ENCODE measurements at regions not wholly inside any gene's neighbourhood (a gene's known extent, or its start where the extent isn't known, plus 50 kb on each side); places are given as distances from the start of the nearest gene placed in this dataset.
"Not testable (repeated sequence)": the region's sequence is repeated elsewhere in the genome, so short reads cannot be mapped to it uniquely, and the experiment has no call there.

DNA sequence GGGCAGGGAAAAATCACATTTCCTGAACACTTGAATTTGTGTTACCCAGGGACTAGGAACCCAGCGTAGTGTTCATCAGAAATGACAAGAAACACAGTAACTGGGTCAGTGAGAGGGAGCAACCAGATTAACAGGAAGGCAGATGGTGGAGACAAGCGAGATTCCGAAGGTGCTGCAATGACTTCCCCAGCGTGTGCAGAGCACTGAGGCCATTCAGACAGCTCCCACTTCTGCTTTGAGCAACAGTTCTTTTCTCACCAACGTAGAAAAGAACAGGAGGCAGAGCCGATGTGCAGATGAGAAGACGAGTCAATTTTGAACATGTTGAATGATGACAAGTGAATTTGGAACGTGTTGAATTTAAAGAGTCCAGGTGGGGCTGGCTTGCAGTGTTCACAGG lies 63.1 kb upstream of the IFNGR1 start:
- intact Hi-C loops (cut with DNase I): no loop called here
- WGBS, 2 donors: 86 to 89% methylated on average over 8 of the region's 8 CpGs
- DNase-seq: no peak
- H3K27ac ChIP-seq (ENCODE audit: low read depth in 1 of 2, low read length in 2 of 2): no peak overlapping the region
- no peak for ATAC-seq (ENCODE audit: low FRiP score)
- H3K4me3 ChIP-seq (ENCODE audit: low read length in 2 of 2): no peak overlapping the region
- no peaks in the 10 kb centered on the region for H3K27me3 ChIP-seq (ENCODE audit: control insufficient read depth in 1 of 2, insufficient read depth in 2 of 2, low read length in 1 of 2)
- H3K36me3 ChIP-seq (ENCODE audit: control insufficient read depth in 1 of 2, insufficient read depth in 2 of 2, low read length in 1 of 2): no peaks in the 10 kb centered on the region
- no peaks in the 10 kb centered on the region for H3K9me3 ChIP-seq (ENCODE audit: control insufficient read depth, low read length)
- no peaks in the 10 kb centered on the region for H3K4me1 ChIP-seq (ENCODE audit: control insufficient read depth in 1 of 2, insufficient read depth in 2 of 2, low read length in 2 of 2)

DNA sequence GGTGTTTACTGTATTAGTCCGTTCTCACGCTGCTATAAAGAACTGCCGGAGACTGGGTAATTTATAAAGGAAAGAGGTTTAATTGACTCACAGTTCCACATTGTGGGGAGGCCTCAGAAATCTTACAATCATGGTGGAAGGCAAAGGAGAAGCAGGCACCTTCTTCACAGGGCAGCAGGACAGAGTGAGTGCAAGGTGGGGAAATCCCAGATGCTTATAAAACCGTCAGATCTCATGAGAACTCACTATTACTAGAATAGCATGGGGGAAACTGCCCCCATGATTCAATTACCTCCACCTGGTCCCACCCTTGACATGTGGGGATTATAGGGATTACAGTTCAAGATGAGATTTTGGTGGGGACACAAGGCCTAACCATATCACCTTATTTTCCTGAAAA lies 60.1 kb upstream of the IFNGR1 start:
- not testable (repeated sequence) for H3K4me3 ChIP-seq (ENCODE audit: low read length in 2 of 2); DNase-seq; H3K9me3 ChIP-seq (ENCODE audit: control insufficient read depth, low read length); H3K27ac ChIP-seq (ENCODE audit: low read depth in 1 of 2, low read length in 2 of 2); H3K27me3 ChIP-seq (ENCODE audit: control insufficient read depth in 1 of 2, insufficient read depth in 2 of 2, low read length in 1 of 2); H3K4me1 ChIP-seq (ENCODE audit: control insufficient read depth in 1 of 2, insufficient read depth in 2 of 2, low read length in 2 of 2); ATAC-seq (ENCODE audit: low FRiP score); H3K36me3 ChIP-seq (ENCODE audit: control insufficient read depth in 1 of 2, insufficient read depth in 2 of 2, low read length in 1 of 2)
- intact Hi-C loops (cut with DNase I): loop anchor here in 1 of 2 donors (10.0 kb wide), 1 partner anchor 356 kb away; no protein-coding TSS in a partner anchor
- 90 to 92% methylated on average over 4 of the region's 4 CpGs for WGBS, 2 donors

DNA sequence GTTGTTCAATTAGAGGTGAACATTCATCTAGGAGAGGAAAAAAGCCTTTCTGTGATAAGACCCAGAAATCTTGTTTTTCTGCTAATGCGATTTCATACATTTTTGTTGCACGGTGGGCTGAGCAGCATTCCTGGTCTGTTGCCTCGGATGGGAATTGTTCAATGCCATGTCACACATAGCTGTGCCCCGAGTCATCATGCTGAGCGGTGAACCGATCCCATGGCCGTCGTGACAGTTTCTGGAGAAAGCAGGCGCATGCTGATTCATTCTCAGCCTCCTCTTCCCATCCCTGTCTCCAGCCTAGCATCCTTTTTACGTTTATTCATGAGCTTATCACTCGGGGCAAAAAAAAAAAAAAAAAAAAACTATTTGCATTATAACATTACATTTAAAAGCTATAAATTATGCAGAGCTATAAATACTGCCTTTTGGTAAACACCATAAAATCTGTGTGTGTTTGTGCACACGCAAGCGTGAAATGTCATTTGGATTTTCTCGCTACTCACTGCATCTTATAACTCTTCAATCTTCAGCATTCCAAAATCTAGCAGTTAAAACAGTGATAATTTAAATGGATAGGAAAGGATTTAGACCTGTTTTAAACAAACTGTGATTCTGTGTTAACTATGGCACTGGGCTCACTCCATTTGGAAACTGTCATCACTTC lies 58.9 kb upstream of the IFNGR1 start:
- Histone ChIP-seq H3K4me3 (ENCODE audit: low read length in 2 of 2) (no peak overlapping the region), H3K4me1 (ENCODE audit: control insufficient read depth in 1 of 2, insufficient read depth in 2 of 2, low read length in 2 of 2) (no peaks in the 10 kb centered on the region), H3K27me3 (ENCODE audit: control insufficient read depth in 1 of 2, insufficient read depth in 2 of 2, low read length in 1 of 2) (no peaks in the 10 kb centered on the region), H3K9me3 (ENCODE audit: control insufficient read depth, low read length) (no peaks in the 10 kb centered on the region), H3K27ac (ENCODE audit: low read depth in 1 of 2, low read length in 2 of 2) (no peak overlapping the region), H3K36me3 (ENCODE audit: control insufficient read depth in 1 of 2, insufficient read depth in 2 of 2, low read length in 1 of 2) (no peaks in the 10 kb centered on the region)
- ATAC-seq (ENCODE audit: low FRiP score) (no peak), DNase-seq (no peak)
- intact Hi-C loops (cut with DNase I): loop anchor here in 1 of 2 donors (10.0 kb wide), 1 partner anchor 357 kb away; no protein-coding TSS in a partner anchor
- WGBS, 2 donors: 29 to 34% methylated on average over 14 of the region's 14 CpGs

DNA sequence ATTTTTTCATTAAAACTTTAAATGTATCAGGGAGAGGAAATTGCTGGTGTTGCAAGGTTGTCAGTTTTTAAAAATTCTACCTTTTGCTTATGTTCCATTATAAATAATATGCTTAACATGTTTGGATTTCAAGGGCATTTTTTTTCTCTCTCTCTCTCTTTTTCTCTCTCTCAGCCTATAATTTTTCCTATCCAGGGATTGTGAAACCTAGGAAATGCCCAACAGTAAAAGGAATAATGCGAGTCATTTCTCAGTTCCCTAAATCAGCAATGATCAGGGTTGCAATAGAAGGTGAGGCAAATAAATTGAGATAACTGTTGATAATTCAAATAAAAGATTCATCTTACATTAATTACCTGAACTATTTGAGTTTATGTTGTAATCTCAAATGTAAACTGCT lies 53.2 kb upstream of the IFNGR1 start:
- H3K9me3 ChIP-seq (ENCODE audit: control insufficient read depth, low read length): peaks cover 2% of the 10 kb centered on the region
- WGBS, 2 donors: 84 to 88% methylated on average over 1 of the region's 1 CpG
- H3K36me3 ChIP-seq (ENCODE audit: control insufficient read depth in 1 of 2, insufficient read depth in 2 of 2, low read length in 1 of 2): no peaks in the 10 kb centered on the region
- ATAC-seq (ENCODE audit: low FRiP score) (no peak), DNase-seq (no peak)
- no peak overlapping the region for H3K27ac ChIP-seq (ENCODE audit: low read depth in 1 of 2, low read length in 2 of 2)
- no peaks in the 10 kb centered on the region for H3K4me1 ChIP-seq (ENCODE audit: control insufficient read depth in 1 of 2, insufficient read depth in 2 of 2, low read length in 2 of 2)
- intact Hi-C loops (cut with DNase I): loop anchor here (5.0 to 10.0 kb wide), 3 partner anchors 40 to 362 kb away; no protein-coding TSS in a partner anchor
- H3K27me3 ChIP-seq (ENCODE audit: control insufficient read depth in 1 of 2, insufficient read depth in 2 of 2, low read length in 1 of 2): no peaks in the 10 kb centered on the region
- H3K4me3 ChIP-seq (ENCODE audit: low read length in 2 of 2): no peak overlapping the region

DNA sequence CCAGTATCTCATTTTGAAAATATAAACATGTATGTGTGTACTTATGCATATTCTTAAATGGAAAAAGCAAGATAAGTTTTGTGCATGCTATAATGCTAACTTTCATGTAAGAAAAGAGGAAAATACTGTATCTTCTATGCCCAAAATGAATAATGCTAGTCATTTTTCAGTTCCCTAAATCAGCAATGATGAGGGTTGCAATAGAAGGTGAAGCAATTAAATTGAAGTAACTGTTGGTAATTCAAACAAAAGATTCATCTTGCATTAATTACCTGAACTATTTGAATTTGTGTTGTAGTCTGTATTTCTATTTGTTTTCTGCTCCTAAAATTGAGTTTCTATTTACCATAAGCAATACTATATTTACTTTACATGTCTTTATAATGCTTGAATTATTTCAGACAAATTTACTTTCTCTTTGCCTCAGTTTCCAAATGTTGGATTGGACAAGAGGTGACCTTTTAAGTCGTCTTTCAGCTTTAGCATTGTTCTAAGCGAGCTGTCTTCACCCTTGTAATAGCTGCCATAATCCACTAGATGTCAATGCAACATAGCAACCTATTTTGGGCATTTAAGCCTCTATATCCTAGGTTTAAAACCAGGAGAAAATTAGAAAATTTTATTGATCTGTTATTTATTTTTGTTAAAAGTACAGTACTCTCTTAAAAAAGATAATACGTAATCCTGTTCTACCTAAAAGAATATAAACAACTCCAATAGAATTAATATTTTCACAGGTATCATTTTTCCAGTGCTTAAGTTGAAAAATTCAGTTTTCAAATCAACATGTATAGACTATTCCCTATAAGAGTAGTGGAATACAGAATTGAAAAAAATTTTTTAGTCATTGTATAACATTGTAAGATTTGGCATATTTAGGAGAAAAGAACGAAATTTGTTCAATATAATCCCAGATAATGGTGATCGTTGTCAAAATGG lies 52.3 kb upstream of the IFNGR1 start:
- Histone ChIP-seq H3K27ac (ENCODE audit: low read depth in 1 of 2, low read length in 2 of 2) (no peak overlapping the region), H3K4me1 (ENCODE audit: control insufficient read depth in 1 of 2, insufficient read depth in 2 of 2, low read length in 2 of 2) (no peaks in the 10 kb centered on the region), H3K4me3 (ENCODE audit: low read length in 2 of 2) (no peak overlapping the region), H3K9me3 (ENCODE audit: control insufficient read depth, low read length) (peaks cover 2% of the 10 kb centered on the region), H3K36me3 (ENCODE audit: control insufficient read depth in 1 of 2, insufficient read depth in 2 of 2, low read length in 1 of 2) (no peaks in the 10 kb centered on the region), H3K27me3 (ENCODE audit: control insufficient read depth in 1 of 2, insufficient read depth in 2 of 2, low read length in 1 of 2) (no peaks in the 10 kb centered on the region)
- ATAC-seq (ENCODE audit: low FRiP score): peak; percentile 82
- DNase-seq: no peak
- intact Hi-C loops (cut with DNase I): loop anchor here (5.0 to 10.0 kb wide), 3 partner anchors 41 to 363 kb away; no protein-coding TSS in a partner anchor
- 38 to 39% methylated on average over 5 of the region's 5 CpGs for WGBS, 2 donors

DNA sequence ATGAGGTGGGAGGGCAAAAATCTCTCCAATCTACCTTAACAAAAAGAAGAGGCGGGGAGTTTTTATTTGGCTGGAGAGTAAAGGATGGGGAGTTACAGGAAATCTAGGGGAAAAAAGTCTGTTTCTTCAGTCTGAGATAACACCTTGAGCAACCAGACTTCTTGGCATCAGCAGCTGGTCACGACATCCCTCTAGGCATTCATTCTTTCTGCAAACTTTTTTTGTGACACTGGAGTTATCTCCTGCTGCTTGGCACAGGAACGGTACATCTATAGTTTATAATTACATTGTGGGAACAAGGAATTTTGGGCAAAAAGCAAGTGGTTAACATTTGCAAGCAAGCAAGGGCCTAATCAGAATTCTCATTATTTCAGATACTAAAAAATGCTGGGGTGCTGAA lies 50.6 kb upstream of the IFNGR1 start:
- DNase-seq: no peak
- Histone ChIP-seq H3K9me3 (ENCODE audit: control insufficient read depth, low read length) (peaks cover 2% of the 10 kb centered on the region), H3K27me3 (ENCODE audit: control insufficient read depth in 1 of 2, insufficient read depth in 2 of 2, low read length in 1 of 2) (no peaks in the 10 kb centered on the region), H3K36me3 (ENCODE audit: control insufficient read depth in 1 of 2, insufficient read depth in 2 of 2, low read length in 1 of 2) (no peaks in the 10 kb centered on the region), H3K4me3 (ENCODE audit: low read length in 2 of 2) (no peak overlapping the region), H3K27ac (ENCODE audit: low read depth in 1 of 2, low read length in 2 of 2) (no peak overlapping the region), H3K4me1 (ENCODE audit: control insufficient read depth in 1 of 2, insufficient read depth in 2 of 2, low read length in 2 of 2) (no peaks in the 10 kb centered on the region)
- WGBS, 2 donors: 70 to 76% methylated on average over 3 of the region's 3 CpGs
- intact Hi-C loops (cut with DNase I): loop anchor here (5.0 to 10.0 kb wide), 5 partner anchors 42 to 375 kb away; no protein-coding TSS in a partner anchor
- no peak for ATAC-seq (ENCODE audit: low FRiP score)

DNA sequence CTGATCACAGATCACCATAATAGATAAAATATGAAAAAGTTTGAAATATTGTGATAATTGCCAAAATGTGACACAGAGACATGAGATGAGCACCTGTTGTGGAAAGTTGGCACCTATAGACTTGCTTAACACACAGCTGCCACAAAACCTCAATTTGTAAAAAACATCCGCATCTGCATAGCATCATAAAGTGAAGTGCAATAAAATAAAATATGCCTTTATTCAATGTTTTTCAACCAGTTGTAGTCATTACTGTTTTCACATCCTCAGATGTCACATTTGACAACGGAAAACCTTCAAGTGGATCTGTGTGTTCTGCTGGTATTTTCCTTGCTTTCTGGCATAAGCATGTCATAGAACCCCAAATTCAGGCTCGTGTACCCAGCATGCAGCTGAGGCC lies 50.2 kb upstream of the IFNGR1 start:
- 90 to 92% methylated on average over 3 of the region's 3 CpGs for WGBS, 2 donors
- intact Hi-C loops (cut with DNase I): loop anchor here in 1 of 2 donors (10.0 kb wide), 2 partner anchors 105 to 375 kb away; no protein-coding TSS in a partner anchor
- DNase-seq: no peak
- peaks cover 2% of the 10 kb centered on the region for H3K9me3 ChIP-seq (ENCODE audit: control insufficient read depth, low read length)
- no peaks in the 10 kb centered on the region for H3K27me3 ChIP-seq (ENCODE audit: control insufficient read depth in 1 of 2, insufficient read depth in 2 of 2, low read length in 1 of 2)
- ATAC-seq (ENCODE audit: low FRiP score): no peak
- no peaks in the 10 kb centered on the region for H3K4me1 ChIP-seq (ENCODE audit: control insufficient read depth in 1 of 2, insufficient read depth in 2 of 2, low read length in 2 of 2)
- H3K36me3 ChIP-seq (ENCODE audit: control insufficient read depth in 1 of 2, insufficient read depth in 2 of 2, low read length in 1 of 2): no peaks in the 10 kb centered on the region
- no peak overlapping the region for H3K4me3 ChIP-seq (ENCODE audit: low read length in 2 of 2)
- no peak overlapping the region for H3K27ac ChIP-seq (ENCODE audit: low read depth in 1 of 2, low read length in 2 of 2)

Data from aorta (tissue), 5 donors.